ENCODE measurements at regions not wholly inside any gene's neighbourhood (a gene's known extent, or its start where the extent isn't known, plus 50 kb on each side); places are given as distances from the start of the nearest gene placed in this dataset.

- H3K9me3 Mint-ChIP-seq, result peaks cover 11% of the 10 kb centered on the region
- no peak overlapping the region for H3K4me3 Mint-ChIP-seq
- no peaks in the 10 kb centered on the region for H3K27me3 Mint-ChIP-seq (ENCODE audit: insufficient read depth)
- TF ChIP-seq CTCF (IDR thresholded peaks at IDR 0.05), result no peak
- no peaks in the 10 kb centered on the region for H3K36me3 Mint-ChIP-seq (ENCODE audit: low read depth)
- H3K4me1 Mint-ChIP-seq (ENCODE audit: low read depth), result no peaks in the 10 kb centered on the region
- H3K27ac Mint-ChIP-seq, result no peak overlapping the region
- DNase-seq, result no peak
These were observed 294.2 kb downstream of the ZNF248 start for GRCh38 chr10:37563107-37563714.

- Mint-ChIP-seq H3K36me3 (ENCODE audit: low read depth) (peaks cover 4% of the 10 kb centered on the region; the same call in 1 of the 2 replicates), H3K4me1 (ENCODE audit: low read depth) (no peaks in the 10 kb centered on the region), H3K9me3 (peaks cover 35% of the 10 kb centered on the region), H3K4me3 (no peak overlapping the region), H3K27me3 (ENCODE audit: insufficient read depth) (no peaks in the 10 kb centered on the region), H3K27ac (no peak overlapping the region)
- DNase-seq, result no peak
- no peak for TF ChIP-seq CTCF (IDR thresholded peaks at IDR 0.05)
These were observed 304.5 kb downstream of the ZNF248 start for GRCh38 chr10:37552881-37553280.

- TF ChIP-seq CTCF (IDR thresholded peaks at IDR 0.05), result no peak
- H3K4me3 Mint-ChIP-seq, result no peak overlapping the region
- no peak overlapping the region for H3K27ac Mint-ChIP-seq
- H3K36me3 Mint-ChIP-seq (ENCODE audit: low read depth), result peaks cover 4% of the 10 kb centered on the region; the same call in 1 of the 2 replicates
- no peaks in the 10 kb centered on the region for H3K27me3 Mint-ChIP-seq (ENCODE audit: insufficient read depth)
- no peaks in the 10 kb centered on the region for H3K4me1 Mint-ChIP-seq (ENCODE audit: low read depth)
- H3K9me3 Mint-ChIP-seq, result peaks cover 39% of the 10 kb centered on the region
- no peak for DNase-seq
These were observed 308.4 kb downstream of the ZNF248 start for GRCh38 chr10:37549054-37549453.

GRCh38 chr10:37535459-37536246, 321.8 kb downstream of the ZNF248 start:
- no peak for TF ChIP-seq CTCF (IDR thresholded peaks at IDR 0.05)
- Mint-ChIP-seq H3K4me3 (no peak overlapping the region), H3K27me3 (ENCODE audit: insufficient read depth) (peaks cover 1% of the 10 kb centered on the region; the same call in 1 of the 2 replicates), H3K36me3 (ENCODE audit: low read depth) (no peaks in the 10 kb centered on the region), H3K27ac (no peak overlapping the region), H3K9me3 (peaks cover 35% of the 10 kb centered on the region), H3K4me1 (ENCODE audit: low read depth) (no peaks in the 10 kb centered on the region)
- DNase-seq, result no peak

- no peak overlapping the region for H3K4me3 Mint-ChIP-seq
- no peaks in the 10 kb centered on the region for H3K36me3 Mint-ChIP-seq (ENCODE audit: low read depth)
- TF ChIP-seq CTCF (IDR thresholded peaks at IDR 0.05), result no peak
- peaks cover 1% of the 10 kb centered on the region; the same call in 1 of the 2 replicates for H3K27me3 Mint-ChIP-seq (ENCODE audit: insufficient read depth)
- no peaks in the 10 kb centered on the region for H3K4me1 Mint-ChIP-seq (ENCODE audit: low read depth)
- no peak for DNase-seq
- H3K9me3 Mint-ChIP-seq, result peaks cover 24% of the 10 kb centered on the region
- no peak overlapping the region for H3K27ac Mint-ChIP-seq
These were observed 323.2 kb downstream of the ZNF248 start for GRCh38 chr10:37534166-37534565.
